Left lobe of liver (tissue), 2 donors: ENCODE measurements at regions not wholly inside any gene's neighbourhood (a gene's known extent, or its start where the extent isn't known, plus 50 kb on each side); places are given as distances from the start of the nearest gene placed in this dataset.
"Not testable (repeated sequence)": the region's sequence is repeated elsewhere in the genome, so short reads cannot be mapped to it uniquely, and the experiment has no call there.

ENCODE experiments used
- ATAC-seq: fragments of 200-7000 bp; cut with Tn5 transposase; one replicate; pipeline ENCODE4 v1.9.1; 2020; ENCODE audit warnings: mild to moderate bottlenecking, moderate library complexity
- DNase-seq: peaks from one replicate; pipeline ENCODE4 v3.0.0-alpha.2; 2020; ENCODE audit warnings: low spot score
- donor health status: DM: no; HTN: no; CAD: no; lungs with moderate emphysema.
- donor health status: DM: no; HTN: yes; CAD: no.

GRCh38 chr21:31819692-31820091, 53.1 kb upstream of the HUNK start:
- not testable (repeated sequence) for DNase-seq, ATAC-seq

GRCh38 chr21:31814356-31814755, 58.5 kb upstream of the HUNK start:
- not testable (repeated sequence) for ATAC-seq, DNase-seq

GRCh38 chr21:31813862-31814261, 59.0 kb upstream of the HUNK start:
- DNase-seq: no peak
- no peak for ATAC-seq

DNA sequence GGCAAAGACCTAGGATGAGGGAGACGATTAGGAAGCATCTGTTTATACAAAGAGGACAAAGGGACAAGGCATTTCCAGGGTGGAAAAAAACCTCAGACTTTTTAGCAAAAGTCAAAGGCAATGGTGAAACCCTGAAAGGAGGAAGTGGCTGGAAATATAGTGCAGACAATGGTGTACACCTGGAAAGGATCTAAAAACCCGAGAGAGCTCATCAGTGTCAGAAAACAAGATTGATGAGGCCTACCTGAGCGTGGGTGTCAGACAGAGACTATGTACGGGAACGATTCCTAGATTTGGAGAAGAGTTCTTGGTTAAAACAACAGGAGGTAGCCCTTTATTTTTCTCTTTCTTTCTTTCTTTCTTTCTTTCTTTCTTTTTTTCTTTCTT, 68.8 kb upstream of the HUNK start:
- ATAC-seq (no peak), DNase-seq (peak; percentile 3)

- ATAC-seq: no peak
- DNase-seq: no peak
Observed at GRCh38 chr21:31803039-31804007, 69.5 kb upstream of the HUNK start.

- no peak for ATAC-seq
- no peak for DNase-seq
Observed at GRCh38 chr21:31802331-31802730, 70.4 kb upstream of the SCAF4 start.

- DNase-seq: peak; percentile 23
- ATAC-seq: no peak
Observed at GRCh38 chr21:31801551-31802219, 69.8 kb upstream of the SCAF4 start.

GRCh38 chr21:31798842-31799704, 67.2 kb upstream of the SCAF4 start:
- no peak for ATAC-seq

DNA sequence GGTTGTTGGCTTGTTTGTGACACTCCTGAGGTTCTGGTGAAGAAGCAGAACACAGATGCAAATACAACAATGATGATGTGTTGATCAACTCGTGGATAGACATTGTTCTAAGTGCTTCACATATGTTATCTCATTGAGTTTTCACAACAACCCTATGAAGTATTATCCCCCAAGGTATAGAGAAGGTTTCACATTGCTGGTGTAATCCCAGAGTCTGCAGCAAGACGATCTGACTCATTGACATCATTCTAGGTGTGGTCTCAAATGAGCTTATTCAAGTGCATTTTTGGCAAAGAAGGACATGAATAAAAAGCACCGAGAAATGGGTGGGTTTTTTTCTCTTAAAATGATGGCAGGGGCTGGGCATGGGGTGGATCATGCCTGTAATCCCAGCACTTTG, 64.1 kb upstream of the SCAF4 start:
- ATAC-seq: no peak
- no peak for DNase-seq

More at GRCh38 chr21:31798842-31799704, 67.2 kb upstream of the SCAF4 start:
- peak; percentile 7 for DNase-seq

GRCh38 chr21:31790420-31790819, 58.5 kb upstream of the SCAF4 start:
- DNase-seq, ATAC-seq: not testable (repeated sequence)

- DNase-seq (no peak), ATAC-seq (no peak)
Observed at GRCh38 chr21:31788581-31788980, 56.7 kb upstream of the SCAF4 start.

GRCh38 chr21:31787691-31788090, 55.8 kb upstream of the SCAF4 start:
- ATAC-seq, DNase-seq: not testable (repeated sequence)

DNA sequence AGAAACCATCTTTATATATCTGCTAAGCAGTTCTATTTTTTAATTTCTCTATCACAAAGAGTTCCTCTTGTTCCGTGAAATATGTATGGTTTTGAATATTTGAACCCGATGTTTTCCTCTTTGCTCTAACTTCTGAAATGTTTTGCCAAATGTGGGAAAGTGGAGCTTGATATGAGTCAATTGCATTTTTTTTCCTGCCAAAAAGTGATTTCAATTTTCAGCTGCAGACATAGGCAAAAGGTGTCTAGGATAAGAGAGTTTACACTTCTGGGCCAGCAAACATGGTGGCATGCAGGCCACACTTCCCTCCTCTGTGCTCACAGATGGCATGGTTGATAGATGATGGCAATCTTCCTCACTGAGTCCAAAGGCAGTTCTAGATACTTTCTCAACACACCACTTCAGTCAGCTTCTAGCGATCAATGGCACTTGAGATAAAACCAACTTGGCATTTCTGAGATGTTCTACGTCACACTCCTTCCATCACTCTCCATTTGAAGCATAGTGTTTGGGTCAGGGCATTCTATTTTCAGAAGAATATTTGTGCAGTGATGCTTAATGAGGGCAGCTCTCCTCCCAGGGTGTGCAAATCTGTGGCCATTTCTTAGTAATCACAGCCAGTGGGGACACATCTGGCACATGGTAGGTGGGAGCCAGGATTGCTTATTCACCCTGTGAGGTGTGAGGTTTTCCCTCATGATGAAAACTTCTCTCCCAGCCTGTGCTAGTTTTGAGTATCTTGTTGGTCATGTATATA, 54.4 kb upstream of the SCAF4 start:
- no peak for ATAC-seq

DNA sequence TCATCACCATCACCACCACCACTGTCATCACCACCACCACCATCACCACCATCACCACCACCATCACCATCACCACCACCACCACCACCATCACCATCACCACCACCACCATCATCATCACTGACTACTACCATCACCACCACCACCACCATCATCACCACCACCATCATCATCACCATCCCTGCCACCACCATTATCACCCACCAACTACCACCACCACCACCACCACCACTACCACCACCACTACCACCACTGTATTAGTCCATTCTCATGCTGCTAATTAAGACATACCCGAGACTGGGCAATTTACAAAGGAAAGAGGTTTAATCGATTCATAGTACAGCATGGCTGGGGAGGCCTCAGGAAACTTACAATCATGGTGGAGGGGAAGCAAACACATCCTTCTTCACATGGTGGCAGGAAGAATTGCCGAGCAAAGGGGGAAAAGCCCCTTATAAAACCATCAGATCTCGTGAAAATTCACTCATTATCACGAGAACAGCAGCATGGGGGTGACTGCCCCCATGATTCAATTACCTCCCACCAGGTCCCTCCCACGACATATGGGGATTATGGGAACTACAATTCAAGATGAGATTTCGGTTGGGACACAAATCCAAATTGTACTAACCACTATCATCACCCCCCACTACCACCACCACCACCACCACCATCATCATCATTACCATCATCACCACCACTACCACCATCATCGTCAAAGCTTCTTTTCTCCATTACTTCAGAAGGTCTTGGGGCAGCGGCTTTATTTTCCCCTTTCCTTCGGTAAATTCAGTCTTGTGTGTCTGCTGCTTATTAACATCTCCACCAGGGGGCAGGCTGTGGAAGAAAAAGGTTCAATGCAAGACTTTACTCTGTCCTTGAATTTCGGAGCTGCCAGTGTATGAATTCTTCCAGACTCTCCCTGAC, 53.6 kb upstream of the SCAF4 start:
- peak; percentile 55 for DNase-seq
- ATAC-seq: peak; percentile 86

More for the DNA sequence above, 54.4 kb upstream of the SCAF4 start:
- DNase-seq: no peak

DNA sequence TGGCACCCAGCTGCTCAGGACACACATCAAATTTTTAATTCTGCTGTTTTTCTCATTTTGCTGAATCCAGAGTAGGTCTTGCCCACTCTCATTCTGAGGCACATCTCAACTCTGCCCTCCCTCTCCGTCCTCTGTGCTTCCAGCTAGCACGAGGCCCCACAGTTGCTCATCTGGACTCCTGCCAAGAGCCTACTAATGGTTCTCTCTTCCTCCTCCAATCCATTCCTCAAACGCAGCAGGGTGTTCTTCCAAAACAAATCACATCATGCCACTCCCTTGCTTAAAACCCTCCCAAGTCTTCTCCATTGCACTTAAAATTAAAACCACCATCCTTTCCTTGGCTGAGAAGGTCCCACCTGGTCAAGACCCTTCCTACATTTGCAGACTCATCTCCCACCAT, 49.8 kb upstream of the SCAF4 start:
- no peak for DNase-seq
- ATAC-seq: no peak
